AG10803 (cell line): ENCODE measurements at regions not wholly inside any gene's neighbourhood (a gene's known extent, or its start where the extent isn't known, plus 50 kb on each side); places are given as distances from the start of the nearest gene placed in this dataset.
A peak's percentile ranks its signal among the peaks of the same experiment; 100 is the strongest.

Source experiments
- DNase-seq: peaks from one replicate; pipeline ENCODE4 v3.0.0; 2010; ENCODE audit warnings: low read depth
- H3K4me3 ChIP-seq: 2 replicates; pipeline ENCODE4 v1.5.1; 2011; ENCODE audit warnings: mild to moderate bottlenecking, low read length, control low read depth
- CTCF ChIP-seq: conservative IDR thresholded peaks from 2 replicates; pipeline ENCODE4 v1.5.1; 2011; ENCODE audit warnings: mild to moderate bottlenecking, low read length, control low read depth, inconsistent platforms

GRCh38 chr2:104408266-104408665, 445.6 kb upstream of the POU3F3 start:
- no peak for DNase-seq
- no peak for TF ChIP-seq CTCF

GRCh38 chr2:104410136-104410535, 443.8 kb upstream of the POU3F3 start:
- no peak for DNase-seq
- TF ChIP-seq CTCF: no peak
- no peak overlapping the region for H3K4me3 ChIP-seq

More at GRCh38 chr2:104408266-104408665, 445.6 kb upstream of the POU3F3 start:
- H3K4me3 ChIP-seq: no peak overlapping the region

GRCh38 chr2:104412384-104412783, 441.5 kb upstream of the POU3F3 start:
- DNase-seq: peak; percentile 20
- H3K4me3 ChIP-seq: no peak overlapping the region
- TF ChIP-seq CTCF: peak; percentile 69

GRCh38 chr2:104413890-104414289, 440.0 kb upstream of the POU3F3 start:
- TF ChIP-seq CTCF: no peak
- no peak overlapping the region for H3K4me3 ChIP-seq
- no peak for DNase-seq

GRCh38 chr2:104415284-104415683, 438.6 kb upstream of the POU3F3 start:
- TF ChIP-seq CTCF: no peak
- H3K4me3 ChIP-seq: no peak overlapping the region
- no peak for DNase-seq

GRCh38 chr2:104416339-104417000, 437.4 kb upstream of the POU3F3 start:
- DNase-seq: no peak
- H3K4me3 ChIP-seq: no peak overlapping the region
- no peak for TF ChIP-seq CTCF

GRCh38 chr2:104420420-104420819, 433.5 kb upstream of the POU3F3 start:
- no peak for TF ChIP-seq CTCF
- H3K4me3 ChIP-seq: no peak overlapping the region
- DNase-seq: no peak
